ENCODE measurements at regions not wholly inside any gene's neighbourhood (a gene's known extent, or its start where the extent isn't known, plus 50 kb on each side); places are given as distances from the start of the nearest gene placed in this dataset.

GRCh38 chr17:22303865-22304264 is 611.5 kb downstream of the KCNJ18 start:
- TF ChIP-seq POLR2AphosphoS5 (IDR thresholded peaks at IDR 0.05; ENCODE audit: insufficient read depth, low read depth, low read length) (no peak), CTCF (IDR thresholded peaks at IDR 0.05; ENCODE audit: extremely low read depth in 1 of 2, insufficient read depth in 1 of 2, low read depth in 1 of 2, low read length in 2 of 2) (no peak), FOS (IDR thresholded peaks at IDR 0.05; ENCODE audit: borderline replicate concordance, insufficient read depth, low read length) (no peak), POLR2A (IDR thresholded peaks at IDR 0.05; ENCODE audit: low read depth, low read length) (no peak), EZH2 (IDR thresholded peaks at IDR 0.05; ENCODE audit: borderline replicate concordance, low read depth, low read length, severe bottlenecking) (no peak), MAX (IDR thresholded peaks at IDR 0.05; ENCODE audit: insufficient read depth, insufficient read length) (no peak)
